DOHH2 (cell line): ENCODE measurements at regions not wholly inside any gene's neighbourhood (a gene's known extent, or its start where the extent isn't known, plus 50 kb on each side); places are given as distances from the start of the nearest gene placed in this dataset.

Experiments used
- EZH2phosphoT487 ChIP-seq: fragments of 200-600 bp; sonication (generic); IDR thresholded peaks from 2 replicates; pipeline ENCODE4 v1.6.1; 2017; ENCODE audit warnings: borderline replicate concordance, mild to moderate bottlenecking, antibody characterized with exemption, low read length, moderate library complexity, mixed read lengths
- TF ChIP-seq, protein P1 (sequence below): fragments of 200-600 bp; sonication (generic); IDR thresholded peaks from one replicate; pipeline ENCODE4 v1.5.1; 2014; ENCODE audit warnings: antibody characterized with exemption, mild to moderate bottlenecking, low read depth, low read length; ENCODE audit not compliant: poor library complexity, severe bottlenecking

- TF ChIP-seq, protein P1, sequence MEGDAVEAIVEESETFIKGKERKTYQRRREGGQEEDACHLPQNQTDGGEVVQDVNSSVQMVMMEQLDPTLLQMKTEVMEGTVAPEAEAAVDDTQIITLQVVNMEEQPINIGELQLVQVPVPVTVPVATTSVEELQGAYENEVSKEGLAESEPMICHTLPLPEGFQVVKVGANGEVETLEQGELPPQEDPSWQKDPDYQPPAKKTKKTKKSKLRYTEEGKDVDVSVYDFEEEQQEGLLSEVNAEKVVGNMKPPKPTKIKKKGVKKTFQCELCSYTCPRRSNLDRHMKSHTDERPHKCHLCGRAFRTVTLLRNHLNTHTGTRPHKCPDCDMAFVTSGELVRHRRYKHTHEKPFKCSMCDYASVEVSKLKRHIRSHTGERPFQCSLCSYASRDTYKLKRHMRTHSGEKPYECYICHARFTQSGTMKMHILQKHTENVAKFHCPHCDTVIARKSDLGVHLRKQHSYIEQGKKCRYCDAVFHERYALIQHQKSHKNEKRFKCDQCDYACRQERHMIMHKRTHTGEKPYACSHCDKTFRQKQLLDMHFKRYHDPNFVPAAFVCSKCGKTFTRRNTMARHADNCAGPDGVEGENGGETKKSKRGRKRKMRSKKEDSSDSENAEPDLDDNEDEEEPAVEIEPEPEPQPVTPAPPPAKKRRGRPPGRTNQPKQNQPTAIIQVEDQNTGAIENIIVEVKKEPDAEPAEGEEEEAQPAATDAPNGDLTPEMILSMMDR: no peak
- TF ChIP-seq EZH2phosphoT487: no peak
These were observed 83.3 kb downstream of the ERCC5 start for GRCh38 chr13:102928941-102929675.
